ENCODE measurements at regions not wholly inside any gene's neighbourhood (a gene's known extent, or its start where the extent isn't known, plus 50 kb on each side); places are given as distances from the start of the nearest gene placed in this dataset.

- no peak for DNase-seq
- Histone ChIP-seq H3K4me3 (no peak overlapping the region), H3K27ac (no peak overlapping the region), H3K36me3 (no peaks in the 10 kb centered on the region), H3K27me3 (replicated peaks in 1 of 7) (no peaks in the 10 kb centered on the region), H3K4me1 (no peaks in the 10 kb centered on the region), H3K9me3 (no peaks in the 10 kb centered on the region)
- TF ChIP-seq CTCF (IDR thresholded peaks at IDR 0.05 in 8 of 11, conservative IDR thresholded peaks at IDR 0.05 in 3 of 11) (no peak), POLR2AphosphoS5 (IDR thresholded peaks at IDR 0.05) (no peak), POLR2A (IDR thresholded peaks at IDR 0.05) (no peak)
- 72 to 83% (median 76%) methylated on average over 6 of the region's 6 CpGs for WGBS, 5 donors
- intact Hi-C loops (cut with DNase I; ENCODE audit: low total_unique reads): no loop called here
These were observed 197.2 kb upstream of the TMPO start for GRCh38 chr12:98317939-98318899.

GRCh38 chr12:98319716-98320425 is 195.5 kb upstream of the TMPO start:
- Histone ChIP-seq H3K9me3 (no peaks in the 10 kb centered on the region), H3K4me1 (no peaks in the 10 kb centered on the region), H3K4me3 (no peak overlapping the region), H3K27ac (no peak overlapping the region), H3K27me3 (replicated peaks in 1 of 7) (no peaks in the 10 kb centered on the region), H3K36me3 (no peaks in the 10 kb centered on the region)
- WGBS, 5 donors: 49 to 71% (median 56%) methylated on average over 1 of the region's 1 CpG
- TF ChIP-seq POLR2AphosphoS5 (IDR thresholded peaks at IDR 0.05): no peak
- no peak for TF ChIP-seq POLR2A (IDR thresholded peaks at IDR 0.05)
- no peak for TF ChIP-seq CTCF (IDR thresholded peaks at IDR 0.05 in 8 of 11, conservative IDR thresholded peaks at IDR 0.05 in 3 of 11)
- no peak for DNase-seq
- intact Hi-C loops (cut with DNase I; ENCODE audit: low total_unique reads): no loop called here

GRCh38 chr12:98325003-98325402 is 190.4 kb upstream of the TMPO start:
- intact Hi-C loops (cut with DNase I; ENCODE audit: low total_unique reads): no loop called here
- no peak overlapping the region for H3K27ac ChIP-seq
- no peak for TF ChIP-seq CTCF (IDR thresholded peaks at IDR 0.05 in 8 of 11, conservative IDR thresholded peaks at IDR 0.05 in 3 of 11)
- TF ChIP-seq POLR2A (IDR thresholded peaks at IDR 0.05): no peak
- no peak for TF ChIP-seq POLR2AphosphoS5 (IDR thresholded peaks at IDR 0.05)
- no peak overlapping the region for H3K4me3 ChIP-seq
- no peaks in the 10 kb centered on the region for H3K27me3 ChIP-seq (replicated peaks in 1 of 7)
- no peaks in the 10 kb centered on the region for H3K36me3 ChIP-seq
- no peak for DNase-seq
- H3K9me3 ChIP-seq: no peaks in the 10 kb centered on the region
- no peaks in the 10 kb centered on the region for H3K4me1 ChIP-seq

GRCh38 chr12:98328467-98328866 is 186.9 kb upstream of the TMPO start:
- Histone ChIP-seq H3K36me3 (no peaks in the 10 kb centered on the region), H3K4me3 (no peak overlapping the region), H3K4me1 (no peaks in the 10 kb centered on the region), H3K27ac (no peak overlapping the region), H3K9me3 (no peaks in the 10 kb centered on the region), H3K27me3 (replicated peaks in 1 of 7) (no peaks in the 10 kb centered on the region)
- WGBS, 5 donors: 79 to 94% (median 90%) methylated on average over 2 of the region's 2 CpGs
- TF ChIP-seq POLR2AphosphoS5 (IDR thresholded peaks at IDR 0.05) (no peak), POLR2A (IDR thresholded peaks at IDR 0.05) (no peak), CTCF (IDR thresholded peaks at IDR 0.05 in 8 of 11, conservative IDR thresholded peaks at IDR 0.05 in 3 of 11) (no peak)
- intact Hi-C loops (cut with DNase I; ENCODE audit: low total_unique reads): no loop called here
- no peak for DNase-seq

Measured in spleen (tissue), 11 donors.